GM18511 (cell line): ENCODE measurements at regions not wholly inside any gene's neighbourhood (a gene's known extent, or its start where the extent isn't known, plus 50 kb on each side); places are given as distances from the start of the nearest gene placed in this dataset.

Source experiments
- ATAC-seq: cut with Tn5 transposase; IDR thresholded peaks from one replicate; pipeline ENCODE4 v1.9.1; 2021; ENCODE audit warnings: mild to moderate bottlenecking, moderate library complexity; ENCODE audit not compliant: unreplicated experiment

- ATAC-seq: no peak
Measured at GRCh38 chr14:21725250-21725649, 51.6 kb upstream of the OR4E1 start.

DNA sequence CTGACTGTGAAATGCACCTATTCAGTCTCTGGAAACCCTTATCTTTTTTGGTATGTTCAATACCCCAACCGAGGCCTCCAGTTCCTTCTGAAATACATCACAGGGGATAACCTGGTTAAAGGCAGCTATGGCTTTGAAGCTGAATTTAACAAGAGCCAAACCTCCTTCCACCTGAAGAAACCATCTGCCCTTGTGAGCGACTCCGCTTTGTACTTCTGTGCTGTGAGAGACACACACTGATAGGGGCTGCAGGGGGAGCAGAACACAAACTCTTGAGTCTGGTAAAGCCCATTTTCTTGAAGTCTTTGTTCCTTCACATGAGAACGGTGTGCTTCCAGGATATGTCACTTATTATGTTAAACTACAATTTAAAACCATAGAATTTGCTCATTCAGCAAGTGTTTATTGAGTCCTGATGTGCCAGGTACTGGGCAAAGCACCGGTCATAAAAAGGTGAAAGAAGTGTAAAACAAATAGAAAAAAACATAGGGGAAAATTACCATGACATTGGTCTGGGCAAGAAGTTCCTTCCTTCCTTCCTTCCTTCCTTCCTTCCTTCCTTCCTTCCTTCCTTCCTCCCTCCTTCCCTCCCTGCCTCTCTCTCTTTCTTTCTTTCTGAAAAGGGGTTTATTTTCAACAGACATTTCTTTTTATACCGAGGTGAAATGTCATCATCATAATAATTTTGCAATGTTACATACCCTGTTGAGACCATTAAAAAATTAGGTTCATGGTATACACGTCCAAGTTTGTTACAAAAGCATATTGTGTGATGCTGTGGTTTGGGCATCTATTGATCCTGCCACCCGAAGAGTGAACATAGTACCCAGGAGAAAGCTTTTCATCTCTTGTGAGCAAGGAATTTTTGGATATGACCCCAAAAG lies 50.7 kb upstream of the OR4E1 start:
- ATAC-seq: no peak

- ATAC-seq: no peak
Measured at GRCh38 chr14:21723431-21724045, 49.9 kb upstream of the OR4E1 start.
